HG02981 (cell line): ENCODE measurements at regions not wholly inside any gene's neighbourhood (a gene's known extent, or its start where the extent isn't known, plus 50 kb on each side); places are given as distances from the start of the nearest gene placed in this dataset.

Experiments
- ATAC-seq: cut with Tn5 transposase; IDR thresholded peaks from one replicate; pipeline ENCODE4 v1.9.1; 2021; ENCODE audit warnings: mild to moderate bottlenecking, moderate library complexity; ENCODE audit not compliant: unreplicated experiment

GRCh38 chr10:91127341-91128082 lies 93.0 kb upstream of the PCGF5 start:
- ATAC-seq: no peak

GRCh38 chr10:91135113-91135512 lies 85.3 kb upstream of the PCGF5 start:
- ATAC-seq: no peak

GRCh38 chr10:91137011-91137643 lies 83.3 kb upstream of the PCGF5 start:
- no peak for ATAC-seq

GRCh38 chr10:91137822-91138221 lies 82.6 kb upstream of the PCGF5 start:
- ATAC-seq: no peak

- ATAC-seq: no peak
These were observed 79.4 kb upstream of the PCGF5 start for GRCh38 chr10:91140995-91141549.

- ATAC-seq: no peak
These were observed 75.5 kb upstream of the PCGF5 start for GRCh38 chr10:91144961-91145360.

GRCh38 chr10:91146146-91146545 lies 74.3 kb upstream of the PCGF5 start:
- no peak for ATAC-seq

- ATAC-seq: no peak
These were observed 70.9 kb upstream of the PCGF5 start for GRCh38 chr10:91149550-91149949.

GRCh38 chr10:91150631-91151030 lies 69.8 kb upstream of the PCGF5 start:
- ATAC-seq: no peak

- no peak for ATAC-seq
These were observed 67.0 kb upstream of the PCGF5 start for GRCh38 chr10:91153508-91153907.

GRCh38 chr10:91154842-91155241 lies 65.6 kb upstream of the PCGF5 start:
- ATAC-seq: no peak

GRCh38 chr10:91156196-91156595 lies 64.3 kb upstream of the PCGF5 start:
- ATAC-seq: no peak

- ATAC-seq: no peak
These were observed 61.1 kb upstream of the PCGF5 start for GRCh38 chr10:91159254-91159783.

- no peak for ATAC-seq
These were observed 58.4 kb upstream of the PCGF5 start for GRCh38 chr10:91162050-91162494.

GRCh38 chr10:91162495-91163268 lies 57.8 kb upstream of the PCGF5 start:
- ATAC-seq: peak; percentile 56

GRCh38 chr10:91163269-91163868 lies 57.1 kb upstream of the PCGF5 start:
- peak; percentile 44 for ATAC-seq

GRCh38 chr10:91163869-91164474 lies 56.5 kb upstream of the PCGF5 start:
- ATAC-seq: peak; percentile 32

- no peak for ATAC-seq
These were observed 55.9 kb upstream of the PCGF5 start for GRCh38 chr10:91164520-91165065.

GRCh38 chr10:91167406-91167805 lies 53.1 kb upstream of the PCGF5 start:
- ATAC-seq: no peak

GRCh38 chr10:91170418-91170817 lies 50.0 kb upstream of the PCGF5 start:
- ATAC-seq: no peak
